Activated naive CD4-positive, alpha-beta T cell treated with anti-CD3 and anti-CD28 coated beads for 36 hours (primary cell): ENCODE measurements at regions not wholly inside any gene's neighbourhood (a gene's known extent, or its start where the extent isn't known, plus 50 kb on each side); places are given as distances from the start of the nearest gene placed in this dataset.

ENCODE experiments used
- CTCF ChIA-PET: fragments of 350-600 bp; sonication (Branson Sonifier 250); formaldehyde crosslinking; loops from one replicate; lab custom pipeline; 2021; ENCODE audit warnings: antibody characterized with exemption; lab: Charles Lee
- DNase-seq: peaks from one replicate; pipeline ENCODE4 v3.0.0-alpha.2; 2020
- H3K27ac Mint-ChIP-seq: one replicate; pipeline ENCODE4 v1.8.0; 2021; ENCODE audit warnings: mild to moderate bottlenecking, mixed read lengths
- H3K27me3 Mint-ChIP-seq: one replicate; pipeline ENCODE4 v1.8.0; 2021; ENCODE audit warnings: low read depth, mixed read lengths
- H3K36me3 Mint-ChIP-seq: one replicate; pipeline ENCODE4 v1.8.0; 2021; ENCODE audit warnings: low read depth, mixed read lengths
- H3K4me1 Mint-ChIP-seq: one replicate; pipeline ENCODE4 v1.8.0; 2021; ENCODE audit warnings: low read depth, mixed read lengths
- H3K4me3 Mint-ChIP-seq: one replicate; pipeline ENCODE4 v1.8.0; 2021; ENCODE audit warnings: mild to moderate bottlenecking, moderate library complexity, mixed read lengths
- H3K9me3 Mint-ChIP-seq: one replicate; pipeline ENCODE4 v1.8.0; 2021; ENCODE audit warnings: mixed read lengths
- intact Hi-C: fragments of 100-400 bp; cut with micrococcal nuclease; formaldehyde crosslinking; loops from one replicate; pipeline ENCODE4 v1.15.1; 2023

GRCh38 chr6:82832811-82833210 is 232.8 kb downstream of the UBE3D start:
- Mint-ChIP-seq H3K27me3 (peaks cover 2% of the 10 kb centered on the region), H3K9me3 (no peaks in the 10 kb centered on the region), H3K4me1 (no peaks in the 10 kb centered on the region), H3K4me3 (no peak overlapping the region), H3K27ac (no peak overlapping the region), H3K36me3 (no peaks in the 10 kb centered on the region)
- no peak for DNase-seq
- CTCF ChIA-PET, result no interaction called here
- intact Hi-C loops, result no loop called here

DNA sequence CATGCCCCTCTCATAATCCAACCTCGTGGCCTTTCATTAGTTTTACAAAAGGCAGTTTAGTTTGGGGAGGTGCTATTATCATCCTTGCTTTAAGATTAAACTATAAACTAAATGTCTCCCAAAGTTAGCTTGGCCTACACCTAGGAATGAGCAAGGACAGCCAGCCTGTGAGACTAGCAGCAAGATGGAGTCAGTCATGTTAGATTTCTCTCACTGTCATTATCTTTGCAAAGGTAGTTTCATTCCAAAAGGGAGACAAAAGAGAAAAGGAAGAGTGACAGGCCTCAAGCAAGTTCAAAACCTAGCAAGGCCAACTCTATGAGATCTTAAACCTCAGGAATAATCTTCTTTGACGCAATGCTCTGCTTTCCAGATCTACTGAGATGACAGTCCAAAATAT is 232.2 kb downstream of the UBE3D start:
- H3K9me3 Mint-ChIP-seq, result no peaks in the 10 kb centered on the region
- H3K27ac Mint-ChIP-seq, result no peak overlapping the region
- CTCF ChIA-PET, result no interaction called here
- intact Hi-C loops, result no loop called here
- H3K4me3 Mint-ChIP-seq, result no peak overlapping the region
- no peaks in the 10 kb centered on the region for H3K4me1 Mint-ChIP-seq
- no peaks in the 10 kb centered on the region for H3K36me3 Mint-ChIP-seq
- DNase-seq, result no peak
- H3K27me3 Mint-ChIP-seq, result no peaks in the 10 kb centered on the region

DNA sequence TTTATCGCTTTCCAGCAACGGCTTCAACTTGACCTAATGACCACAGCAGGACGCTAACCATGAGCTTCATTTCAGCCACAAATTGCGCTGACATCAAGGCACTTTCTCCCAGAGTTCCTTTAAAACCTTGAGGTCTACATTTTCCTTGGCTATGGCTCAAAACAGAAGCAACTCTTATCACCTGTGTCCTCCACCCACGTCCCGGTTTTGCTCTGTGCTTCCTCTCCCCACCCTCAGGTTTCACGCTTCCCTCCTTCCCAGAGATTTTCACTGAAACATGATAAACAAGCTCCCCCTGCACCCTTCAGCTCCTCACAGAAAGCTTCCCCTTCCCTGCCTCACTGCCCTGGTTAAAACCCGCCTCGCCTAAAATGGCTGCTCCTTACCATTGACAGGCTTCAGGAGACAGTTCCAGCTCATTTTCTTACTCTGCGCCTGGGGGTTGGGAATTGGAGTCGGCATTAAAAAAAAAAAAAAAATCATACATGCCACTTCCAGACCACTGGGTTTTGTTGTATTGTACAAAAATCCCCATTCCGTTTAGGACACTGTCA is 229.5 kb downstream of the UBE3D start:
- CTCF ChIA-PET, result no interaction called here
- Mint-ChIP-seq H3K36me3 (no peaks in the 10 kb centered on the region), H3K4me1 (no peaks in the 10 kb centered on the region), H3K27ac (no peak overlapping the region), H3K27me3 (no peaks in the 10 kb centered on the region), H3K9me3 (no peaks in the 10 kb centered on the region), H3K4me3 (no peak overlapping the region)
- no peak for DNase-seq
- intact Hi-C loops, result no loop called here

GRCh38 chr6:82840571-82840970 is 225.1 kb downstream of the UBE3D start:
- Mint-ChIP-seq H3K36me3 (no peaks in the 10 kb centered on the region), H3K27me3 (no peaks in the 10 kb centered on the region), H3K9me3 (no peaks in the 10 kb centered on the region), H3K4me1 (no peaks in the 10 kb centered on the region), H3K4me3 (no peak overlapping the region), H3K27ac (no peak overlapping the region)
- no peak for DNase-seq
- intact Hi-C loops, result no loop called here
- CTCF ChIA-PET, result no interaction called here

- no peaks in the 10 kb centered on the region for H3K27me3 Mint-ChIP-seq
- no peak overlapping the region for H3K4me3 Mint-ChIP-seq
- H3K4me1 Mint-ChIP-seq, result no peaks in the 10 kb centered on the region
- CTCF ChIA-PET, result no interaction called here
- no peak for DNase-seq
- no peak overlapping the region for H3K27ac Mint-ChIP-seq
- intact Hi-C loops, result no loop called here
- no peaks in the 10 kb centered on the region for H3K36me3 Mint-ChIP-seq
- no peaks in the 10 kb centered on the region for H3K9me3 Mint-ChIP-seq
Observed at GRCh38 chr6:82841309-82841708, 224.3 kb downstream of the UBE3D start.
